GM23338 (cell line): ENCODE measurements at regions not wholly inside any gene's neighbourhood (a gene's known extent, or its start where the extent isn't known, plus 50 kb on each side); places are given as distances from the start of the nearest gene placed in this dataset.

Experiments used
- ATAC-seq: fragments of 200-7000 bp; cut with Tn5 transposase; 3 replicates; pipeline ENCODE4 v1.9.1; 2020
- DNase-seq: peaks from one replicate; pipeline ENCODE4 v3.0.0-alpha.2; 2015; ENCODE audit warnings: low spot score
- H2AFZ ChIP-seq: fragments of 200-600 bp; sonication (generic); 2 replicates; pipeline ENCODE4 v1.8.0; 2016; ENCODE audit warnings: antibody characterized with exemption, mild to moderate bottlenecking, moderate library complexity
- H3F3A ChIP-seq: fragments of 200-600 bp; sonication (generic); replicated peaks from 2 replicates; pipeline ENCODE4 v1.8.0; 2017; ENCODE audit warnings: antibody characterized with exemption, mixed run types, low read depth
- H3K27ac ChIP-seq: fragments of 200-600 bp; sonication (generic); 2 replicates; pipeline ENCODE4 v1.6.1; 2016; ENCODE audit warnings: low read depth
- H3K27me3 ChIP-seq: fragments of 200-600 bp; sonication (generic); 2 replicates; pipeline ENCODE4 v1.8.0; 2016; ENCODE audit warnings: mild to moderate bottlenecking, mixed run types, moderate library complexity; ENCODE audit not compliant: insufficient read depth
- H3K36me3 ChIP-seq: fragments of 200-600 bp; sonication (generic); 2 replicates; pipeline ENCODE4 v1.8.0; 2016; ENCODE audit warnings: mild to moderate bottlenecking; ENCODE audit not compliant: insufficient read depth
- H3K4me1 ChIP-seq: fragments of 200-600 bp; sonication (generic); 2 replicates; pipeline ENCODE4 v1.8.0; 2016; ENCODE audit warnings: mild to moderate bottlenecking, moderate library complexity; ENCODE audit not compliant: insufficient read depth
- H3K4me2 ChIP-seq: fragments of 200-600 bp; sonication (generic); 2 replicates; pipeline ENCODE4 v1.7.1; 2017; ENCODE audit warnings: mixed run types
- H3K4me3 ChIP-seq: fragments of 200-600 bp; sonication (generic); 2 replicates; pipeline ENCODE4 v1.6.1; 2016; ENCODE audit warnings: mixed run types
- H3K79me2 ChIP-seq: fragments of 200-600 bp; sonication (generic); replicated peaks from 2 replicates; pipeline ENCODE4 v1.8.0; 2017; ENCODE audit warnings: mild to moderate bottlenecking; ENCODE audit not compliant: insufficient read depth
- H3K9me2 ChIP-seq: fragments of 200-600 bp; sonication (generic); 2 replicates; pipeline ENCODE4 v1.8.0; 2017; ENCODE audit not compliant: insufficient read depth
- H4K20me1 ChIP-seq: fragments of 200-600 bp; sonication (generic); replicated peaks from 2 replicates; pipeline ENCODE4 v1.8.0; 2017; ENCODE audit warnings: mild to moderate bottlenecking; ENCODE audit not compliant: insufficient read depth
- H3K27ac Mint-ChIP-seq: 2 replicates; pipeline ENCODE4 v1.8.0; 2020; ENCODE audit warnings: inconsistent platforms, mild to moderate bottlenecking, moderate library complexity, mixed read lengths
- H3K27me3 Mint-ChIP-seq: 3 replicates; pipeline ENCODE4 v1.8.0; 2022; ENCODE audit warnings: low read depth, mild to moderate bottlenecking, moderate library complexity, mixed read lengths, inconsistent platforms; ENCODE audit not compliant: insufficient read depth, poor library complexity
- H3K36me3 Mint-ChIP-seq: 3 replicates; pipeline ENCODE4 v1.8.0; 2021; ENCODE audit warnings: low read depth, mild to moderate bottlenecking, inconsistent platforms, moderate library complexity, mixed read lengths
- H3K4me1 Mint-ChIP-seq: 3 replicates; pipeline ENCODE4 v1.8.0; 2020; ENCODE audit warnings: mild to moderate bottlenecking, inconsistent platforms, mixed read lengths
- H3K4me3 Mint-ChIP-seq: 3 replicates; pipeline ENCODE4 v1.8.0; 2021; ENCODE audit warnings: moderate library complexity, mild to moderate bottlenecking, inconsistent platforms, mixed read lengths
- H3K9me3 Mint-ChIP-seq: 3 replicates; pipeline ENCODE4 v1.8.0; 2020; ENCODE audit warnings: moderate library complexity, mild to moderate bottlenecking, inconsistent platforms, mixed read lengths
- CREB1 ChIP-seq: fragments of 250-450 bp; sonication (Bioruptor Pico); IDR thresholded peaks from 2 replicates; pipeline ENCODE4 v1.5.0; 2020; ENCODE audit warnings: low read depth, mild to moderate bottlenecking, moderate library complexity
- EZH2 ChIP-seq: fragments of 200-600 bp; sonication (generic); IDR thresholded peaks from one replicate; pipeline ENCODE4 v1.8.0; 2017; ENCODE audit warnings: antibody characterized with exemption, mild to moderate bottlenecking, low read depth; ENCODE audit not compliant: unreplicated experiment
- EZH2phosphoT487 ChIP-seq: fragments of 200-600 bp; sonication (generic); IDR thresholded peaks from one replicate; pipeline ENCODE4 v1.8.1; 2018; ENCODE audit warnings: antibody characterized with exemption; ENCODE audit not compliant: unreplicated experiment
- JUNB ChIP-seq: IDR thresholded peaks from one replicate; pipeline ENCODE4 v1.6.1; 2016; ENCODE audit warnings: antibody characterized with exemption; ENCODE audit not compliant: unreplicated experiment
- NANOG ChIP-seq: IDR thresholded peaks from 2 replicates; pipeline ENCODE4 v1.6.1; 2016; ENCODE audit warnings: antibody characterized with exemption, borderline replicate concordance
- POLR2AphosphoS5 ChIP-seq: IDR thresholded peaks from 2 replicates; pipeline ENCODE4 v1.6.1; 2016; ENCODE audit warnings: antibody characterized with exemption, low read depth
- STAT1 ChIP-seq: IDR thresholded peaks from one replicate; pipeline ENCODE4 v1.6.1; 2016; ENCODE audit warnings: antibody characterized with exemption; ENCODE audit not compliant: unreplicated experiment
- ZNF114 ChIP-seq: fragments of 250-450 bp; sonication (Bioruptor Pico); IDR thresholded peaks from 2 replicates; pipeline ENCODE4 v1.5.0; 2020; ENCODE audit warnings: mild to moderate bottlenecking, moderate library complexity
- ZNF331 ChIP-seq: fragments of 250-450 bp; sonication (Bioruptor Pico); IDR thresholded peaks from 2 replicates; pipeline ENCODE4 v1.5.0; 2020; ENCODE audit warnings: low read depth, mild to moderate bottlenecking, moderate library complexity
- TF ChIP-seq, protein P1 (sequence below): fragments of 250-450 bp; sonication (Bioruptor Pico); IDR thresholded peaks from 2 replicates; pipeline ENCODE4 v1.5.0; 2020; ENCODE audit warnings: mild to moderate bottlenecking, moderate library complexity
- TF ChIP-seq, protein P2 (sequence below), 2 experiments: fragments of 200-600 bp in 1 of 2; sonication (generic) in 1 of 2; conservative IDR thresholded peaks; 2 replicates each; pipeline versions ENCODE4 v1.5.1 to v1.6.1; 2016 to 2017; ENCODE audit warnings: antibody characterized with exemption in 2 of 2, low read depth in 2 of 2, mild to moderate bottlenecking in 2 of 2, moderate library complexity in 1 of 2
- TF ChIP-seq, protein P3 (sequence below): IDR thresholded peaks from one replicate; pipeline ENCODE4 v1.6.1; 2018; ENCODE audit warnings: antibody characterized with exemption; ENCODE audit not compliant: unreplicated experiment
- TF ChIP-seq, protein P4 (sequence below): IDR thresholded peaks from 2 replicates; pipeline ENCODE4 v1.6.1; 2016; ENCODE audit warnings: antibody characterized with exemption

DNA sequence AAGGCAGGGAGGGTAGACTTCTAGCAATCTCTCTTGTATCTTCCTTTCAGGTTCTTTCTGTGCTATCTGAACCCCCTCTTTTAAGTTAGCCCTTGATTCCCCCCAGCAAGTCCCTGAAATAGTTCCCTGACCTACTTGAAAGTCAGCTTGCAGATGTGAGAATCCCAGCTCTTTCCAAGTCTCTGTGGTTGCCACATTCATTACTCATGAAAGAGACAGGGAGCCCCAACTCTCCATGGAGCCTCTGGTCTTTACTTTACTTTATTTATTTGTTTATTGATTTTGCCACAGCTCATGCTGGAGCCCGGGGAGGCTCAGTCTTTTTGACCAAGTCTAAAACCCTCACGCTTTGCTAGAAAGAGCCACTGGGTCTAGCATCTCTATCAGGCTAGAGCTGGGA lies 193.6 kb upstream of the FAR2 start:
- Mint-ChIP-seq H3K27me3 (peaks cover 3% of the 10 kb centered on the region), H3K36me3 (no peaks in the 10 kb centered on the region), H3K4me1 (peaks cover 26% of the 10 kb centered on the region), H3K9me3 (no peaks in the 10 kb centered on the region), H3K4me3 (no peak overlapping the region), H3K27ac (peak overlapping the region; percentile 85)
- no peak overlapping the region for H3K4me2 ChIP-seq
- H3K4me1 ChIP-seq = peaks cover 28% of the 10 kb centered on the region
- H3K27me3 ChIP-seq = no peaks in the 10 kb centered on the region
- H3K4me3 ChIP-seq = no peak overlapping the region
- peak overlapping the region; percentile 81 for H2AFZ ChIP-seq
- DNase-seq = no peak
- no peaks in the 10 kb centered on the region for H3F3A ChIP-seq
- no peaks in the 10 kb centered on the region for H4K20me1 ChIP-seq
- TF ChIP-seq EZH2phosphoT487 = no peak
- TF ChIP-seq, protein P1, sequence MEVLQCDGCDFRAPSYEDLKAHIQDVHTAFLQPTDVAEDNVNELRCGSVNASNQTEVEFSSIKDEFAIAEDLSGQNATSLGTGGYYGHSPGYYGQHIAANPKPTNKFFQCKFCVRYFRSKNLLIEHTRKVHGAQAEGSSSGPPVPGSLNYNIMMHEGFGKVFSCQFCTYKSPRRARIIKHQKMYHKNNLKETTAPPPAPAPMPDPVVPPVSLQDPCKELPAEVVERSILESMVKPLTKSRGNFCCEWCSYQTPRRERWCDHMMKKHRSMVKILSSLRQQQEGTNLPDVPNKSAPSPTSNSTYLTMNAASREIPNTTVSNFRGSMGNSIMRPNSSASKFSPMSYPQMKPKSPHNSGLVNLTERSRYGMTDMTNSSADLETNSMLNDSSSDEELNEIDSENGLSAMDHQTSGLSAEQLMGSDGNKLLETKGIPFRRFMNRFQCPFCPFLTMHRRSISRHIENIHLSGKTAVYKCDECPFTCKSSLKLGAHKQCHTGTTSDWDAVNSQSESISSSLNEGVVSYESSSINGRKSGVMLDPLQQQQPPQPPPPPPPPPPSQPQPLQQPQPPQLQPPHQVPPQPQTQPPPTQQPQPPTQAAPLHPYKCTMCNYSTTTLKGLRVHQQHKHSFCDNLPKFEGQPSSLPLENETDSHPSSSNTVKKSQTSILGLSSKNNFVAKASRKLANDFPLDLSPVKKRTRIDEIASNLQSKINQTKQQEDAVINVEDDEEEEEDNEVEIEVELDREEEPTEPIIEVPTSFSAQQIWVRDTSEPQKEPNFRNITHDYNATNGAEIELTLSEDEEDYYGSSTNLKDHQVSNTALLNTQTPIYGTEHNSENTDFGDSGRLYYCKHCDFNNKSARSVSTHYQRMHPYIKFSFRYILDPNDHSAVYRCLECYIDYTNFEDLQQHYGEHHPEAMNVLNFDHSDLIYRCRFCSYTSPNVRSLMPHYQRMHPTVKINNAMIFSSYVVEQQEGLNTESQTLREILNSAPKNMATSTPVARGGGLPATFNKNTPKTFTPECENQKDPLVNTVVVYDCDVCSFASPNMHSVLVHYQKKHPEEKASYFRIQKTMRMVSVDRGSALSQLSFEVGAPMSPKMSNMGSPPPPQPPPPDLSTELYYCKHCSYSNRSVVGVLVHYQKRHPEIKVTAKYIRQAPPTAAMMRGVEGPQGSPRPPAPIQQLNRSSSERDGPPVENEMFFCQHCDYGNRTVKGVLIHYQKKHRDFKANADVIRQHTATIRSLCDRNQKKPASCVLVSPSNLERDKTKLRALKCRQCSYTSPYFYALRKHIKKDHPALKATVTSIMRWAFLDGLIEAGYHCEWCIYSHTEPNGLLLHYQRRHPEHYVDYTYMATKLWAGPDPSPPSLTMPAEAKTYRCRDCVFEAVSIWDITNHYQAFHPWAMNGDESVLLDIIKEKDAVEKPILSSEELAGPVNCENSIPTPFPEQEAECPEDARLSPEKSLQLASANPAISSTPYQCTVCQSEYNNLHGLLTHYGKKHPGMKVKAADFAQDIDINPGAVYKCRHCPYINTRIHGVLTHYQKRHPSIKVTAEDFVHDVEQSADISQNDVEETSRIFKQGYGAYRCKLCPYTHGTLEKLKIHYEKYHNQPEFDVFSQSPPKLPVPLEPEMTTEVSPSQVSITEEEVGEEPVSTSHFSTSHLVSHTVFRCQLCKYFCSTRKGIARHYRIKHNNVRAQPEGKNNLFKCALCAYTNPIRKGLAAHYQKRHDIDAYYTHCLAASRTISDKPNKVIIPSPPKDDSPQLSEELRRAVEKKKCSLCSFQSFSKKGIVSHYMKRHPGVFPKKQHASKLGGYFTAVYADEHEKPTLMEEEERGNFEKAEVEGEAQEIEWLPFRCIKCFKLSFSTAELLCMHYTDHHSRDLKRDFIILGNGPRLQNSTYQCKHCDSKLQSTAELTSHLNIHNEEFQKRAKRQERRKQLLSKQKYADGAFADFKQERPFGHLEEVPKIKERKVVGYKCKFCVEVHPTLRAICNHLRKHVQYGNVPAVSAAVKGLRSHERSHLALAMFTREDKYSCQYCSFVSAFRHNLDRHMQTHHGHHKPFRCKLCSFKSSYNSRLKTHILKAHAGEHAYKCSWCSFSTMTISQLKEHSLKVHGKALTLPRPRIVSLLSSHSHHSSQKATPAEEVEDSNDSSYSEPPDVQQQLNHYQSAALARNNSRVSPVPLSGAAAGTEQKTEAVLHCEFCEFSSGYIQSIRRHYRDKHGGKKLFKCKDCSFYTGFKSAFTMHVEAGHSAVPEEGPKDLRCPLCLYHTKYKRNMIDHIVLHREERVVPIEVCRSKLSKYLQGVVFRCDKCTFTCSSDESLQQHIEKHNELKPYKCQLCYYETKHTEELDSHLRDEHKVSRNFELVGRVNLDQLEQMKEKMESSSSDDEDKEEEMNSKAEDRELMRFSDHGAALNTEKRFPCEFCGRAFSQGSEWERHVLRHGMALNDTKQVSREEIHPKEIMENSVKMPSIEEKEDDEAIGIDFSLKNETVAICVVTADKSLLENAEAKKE = no peak
- TF ChIP-seq JUNB = no peak
- TF ChIP-seq POLR2AphosphoS5 = no peak
- TF ChIP-seq STAT1 = no peak
- TF ChIP-seq NANOG = no peak
- TF ChIP-seq, protein P2, sequence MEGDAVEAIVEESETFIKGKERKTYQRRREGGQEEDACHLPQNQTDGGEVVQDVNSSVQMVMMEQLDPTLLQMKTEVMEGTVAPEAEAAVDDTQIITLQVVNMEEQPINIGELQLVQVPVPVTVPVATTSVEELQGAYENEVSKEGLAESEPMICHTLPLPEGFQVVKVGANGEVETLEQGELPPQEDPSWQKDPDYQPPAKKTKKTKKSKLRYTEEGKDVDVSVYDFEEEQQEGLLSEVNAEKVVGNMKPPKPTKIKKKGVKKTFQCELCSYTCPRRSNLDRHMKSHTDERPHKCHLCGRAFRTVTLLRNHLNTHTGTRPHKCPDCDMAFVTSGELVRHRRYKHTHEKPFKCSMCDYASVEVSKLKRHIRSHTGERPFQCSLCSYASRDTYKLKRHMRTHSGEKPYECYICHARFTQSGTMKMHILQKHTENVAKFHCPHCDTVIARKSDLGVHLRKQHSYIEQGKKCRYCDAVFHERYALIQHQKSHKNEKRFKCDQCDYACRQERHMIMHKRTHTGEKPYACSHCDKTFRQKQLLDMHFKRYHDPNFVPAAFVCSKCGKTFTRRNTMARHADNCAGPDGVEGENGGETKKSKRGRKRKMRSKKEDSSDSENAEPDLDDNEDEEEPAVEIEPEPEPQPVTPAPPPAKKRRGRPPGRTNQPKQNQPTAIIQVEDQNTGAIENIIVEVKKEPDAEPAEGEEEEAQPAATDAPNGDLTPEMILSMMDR (conservative IDR thresholded peaks at IDR 0.05; ENCODE audit: low read depth in 2 of 2) = no peak
- TF ChIP-seq CREB1 (CRISPR knock-in tag) = no peak
- TF ChIP-seq EZH2 = no peak
- no peak for TF ChIP-seq ZNF114 (CRISPR knock-in tag)
- TF ChIP-seq ZNF331 (CRISPR knock-in tag) = no peak
- TF ChIP-seq, protein P3, sequence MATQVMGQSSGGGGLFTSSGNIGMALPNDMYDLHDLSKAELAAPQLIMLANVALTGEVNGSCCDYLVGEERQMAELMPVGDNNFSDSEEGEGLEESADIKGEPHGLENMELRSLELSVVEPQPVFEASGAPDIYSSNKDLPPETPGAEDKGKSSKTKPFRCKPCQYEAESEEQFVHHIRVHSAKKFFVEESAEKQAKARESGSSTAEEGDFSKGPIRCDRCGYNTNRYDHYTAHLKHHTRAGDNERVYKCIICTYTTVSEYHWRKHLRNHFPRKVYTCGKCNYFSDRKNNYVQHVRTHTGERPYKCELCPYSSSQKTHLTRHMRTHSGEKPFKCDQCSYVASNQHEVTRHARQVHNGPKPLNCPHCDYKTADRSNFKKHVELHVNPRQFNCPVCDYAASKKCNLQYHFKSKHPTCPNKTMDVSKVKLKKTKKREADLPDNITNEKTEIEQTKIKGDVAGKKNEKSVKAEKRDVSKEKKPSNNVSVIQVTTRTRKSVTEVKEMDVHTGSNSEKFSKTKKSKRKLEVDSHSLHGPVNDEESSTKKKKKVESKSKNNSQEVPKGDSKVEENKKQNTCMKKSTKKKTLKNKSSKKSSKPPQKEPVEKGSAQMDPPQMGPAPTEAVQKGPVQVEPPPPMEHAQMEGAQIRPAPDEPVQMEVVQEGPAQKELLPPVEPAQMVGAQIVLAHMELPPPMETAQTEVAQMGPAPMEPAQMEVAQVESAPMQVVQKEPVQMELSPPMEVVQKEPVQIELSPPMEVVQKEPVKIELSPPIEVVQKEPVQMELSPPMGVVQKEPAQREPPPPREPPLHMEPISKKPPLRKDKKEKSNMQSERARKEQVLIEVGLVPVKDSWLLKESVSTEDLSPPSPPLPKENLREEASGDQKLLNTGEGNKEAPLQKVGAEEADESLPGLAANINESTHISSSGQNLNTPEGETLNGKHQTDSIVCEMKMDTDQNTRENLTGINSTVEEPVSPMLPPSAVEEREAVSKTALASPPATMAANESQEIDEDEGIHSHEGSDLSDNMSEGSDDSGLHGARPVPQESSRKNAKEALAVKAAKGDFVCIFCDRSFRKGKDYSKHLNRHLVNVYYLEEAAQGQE = no peak
- TF ChIP-seq, protein P4, sequence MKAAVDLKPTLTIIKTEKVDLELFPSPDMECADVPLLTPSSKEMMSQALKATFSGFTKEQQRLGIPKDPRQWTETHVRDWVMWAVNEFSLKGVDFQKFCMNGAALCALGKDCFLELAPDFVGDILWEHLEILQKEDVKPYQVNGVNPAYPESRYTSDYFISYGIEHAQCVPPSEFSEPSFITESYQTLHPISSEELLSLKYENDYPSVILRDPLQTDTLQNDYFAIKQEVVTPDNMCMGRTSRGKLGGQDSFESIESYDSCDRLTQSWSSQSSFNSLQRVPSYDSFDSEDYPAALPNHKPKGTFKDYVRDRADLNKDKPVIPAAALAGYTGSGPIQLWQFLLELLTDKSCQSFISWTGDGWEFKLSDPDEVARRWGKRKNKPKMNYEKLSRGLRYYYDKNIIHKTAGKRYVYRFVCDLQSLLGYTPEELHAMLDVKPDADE = no peak
- no peak overlapping the region; the same call in 1 of the 2 replicates for H3K27ac ChIP-seq
- no peak for ATAC-seq
- H3K9me2 ChIP-seq = no peaks in the 10 kb centered on the region
- no peaks in the 10 kb centered on the region for H3K79me2 ChIP-seq
- H3K36me3 ChIP-seq = no peaks in the 10 kb centered on the region
